Uterus (tissue), 3 donors: ENCODE measurements at regions not wholly inside any gene's neighbourhood (a gene's known extent, or its start where the extent isn't known, plus 50 kb on each side); places are given as distances from the start of the nearest gene placed in this dataset.

Experiments
- DNase-seq, 2 donors: peaks; one replicate each; pipeline ENCODE4 v3.0.0-alpha.2; 2019 to 2020
- H3K27ac ChIP-seq, 2 donors: fragments of 200-600 bp; sonication (generic); 1 replicate in 1 of 2; 2 replicates in 1 of 2; pipeline ENCODE4 v1.5.1; 2016 to 2018
- H3K27me3 ChIP-seq, 2 donors: fragments of 200-600 bp; sonication (generic); one replicate each; pipeline ENCODE4 v1.5.1; 2018 to 2019; ENCODE audit warnings: control low read depth in 1 of 2
- H3K36me3 ChIP-seq, 2 donors: fragments of 200-600 bp; sonication (generic); one replicate each; pipeline ENCODE4 v1.5.1; 2019; ENCODE audit warnings: control low read depth in 1 of 2
- H3K4me1 ChIP-seq, 2 donors: fragments of 200-600 bp; sonication (generic); one replicate each; pipeline ENCODE4 v1.5.1; 2018 to 2019; ENCODE audit warnings: control low read depth in 1 of 2
- H3K4me3 ChIP-seq, 2 donors: fragments of 200-600 bp; sonication (generic); 1 replicate in 1 of 2; 2 replicates in 1 of 2; pipeline ENCODE4 v1.5.1; 2018 to 2019; ENCODE audit warnings: mild to moderate bottlenecking in 1 of 2
- H3K9me3 ChIP-seq, 2 donors: fragments of 200-600 bp; sonication (generic); one replicate each; pipeline ENCODE4 v1.5.1; 2019; ENCODE audit warnings: control low read depth in 1 of 2
- CTCF ChIP-seq, 4 experiments: fragments of 200-600 bp in 2 of 4; fragments of 450-650 bp in 2 of 4; sonication (generic) in 2 of 4; IDR thresholded peaks; one replicate each; pipeline ENCODE4 v1.5.1; 2016 to 2019; ENCODE audit warnings: antibody characterized with exemption in 4 of 4, mild to moderate bottlenecking in 2 of 4, moderate library complexity in 1 of 4
- POLR2A ChIP-seq, 2 donors: fragments of 450-650 bp; IDR thresholded peaks; one replicate each; pipeline ENCODE4 v1.6.1; 2016; ENCODE audit warnings: antibody characterized with exemption in 2 of 2, mild to moderate bottlenecking in 1 of 2, moderate library complexity in 1 of 2
- intact Hi-C: fragments of 100-400 bp; cut with DNase I; formaldehyde crosslinking; loops from one replicate; pipeline ENCODE4 v1.15.1; 2023; ENCODE audit warnings: low total_unique reads
- donor health status: DM: yes; HTN: yes; CAD: no.

GRCh38 chr7:155913291-155913690, 101.0 kb upstream of the SHH start:
- intact Hi-C loops = no loop called here
- Histone ChIP-seq H3K4me3 (no peak overlapping the region), H3K9me3 (no peaks in the 10 kb centered on the region), H3K4me1 (no peaks in the 10 kb centered on the region), H3K36me3 (no peaks in the 10 kb centered on the region), H3K27ac (no peak overlapping the region), H3K27me3 (no peaks in the 10 kb centered on the region)
- DNase-seq = no peak
- no peak for TF ChIP-seq CTCF (IDR thresholded peaks at IDR 0.05)
- no peak for TF ChIP-seq POLR2A (IDR thresholded peaks at IDR 0.05)

GRCh38 chr7:155911471-155912105, 99.3 kb upstream of the SHH start:
- Histone ChIP-seq H3K9me3 (no peaks in the 10 kb centered on the region), H3K27me3 (no peaks in the 10 kb centered on the region), H3K27ac (no peak overlapping the region), H3K4me1 (no peaks in the 10 kb centered on the region), H3K4me3 (no peak overlapping the region), H3K36me3 (no peaks in the 10 kb centered on the region)
- TF ChIP-seq POLR2A (IDR thresholded peaks at IDR 0.05) = no peak
- TF ChIP-seq CTCF (IDR thresholded peaks at IDR 0.05) = no peak
- DNase-seq = no peak
- intact Hi-C loops = no loop called here

GRCh38 chr7:155908385-155908784, 96.1 kb upstream of the SHH start:
- no peak overlapping the region for H3K4me3 ChIP-seq
- intact Hi-C loops = no loop called here
- no peaks in the 10 kb centered on the region for H3K27me3 ChIP-seq
- no peaks in the 10 kb centered on the region for H3K9me3 ChIP-seq
- DNase-seq = no peak
- H3K4me1 ChIP-seq = no peaks in the 10 kb centered on the region
- H3K27ac ChIP-seq = no peak overlapping the region
- TF ChIP-seq CTCF (IDR thresholded peaks at IDR 0.05) (no peak), POLR2A (IDR thresholded peaks at IDR 0.05) (no peak)
- no peaks in the 10 kb centered on the region for H3K36me3 ChIP-seq

GRCh38 chr7:155907450-155908200, 95.4 kb upstream of the SHH start:
- no peak for DNase-seq
- Histone ChIP-seq H3K36me3 (no peaks in the 10 kb centered on the region), H3K4me3 (no peak overlapping the region), H3K9me3 (no peaks in the 10 kb centered on the region), H3K27ac (no peak overlapping the region), H3K27me3 (no peaks in the 10 kb centered on the region), H3K4me1 (no peaks in the 10 kb centered on the region)
- TF ChIP-seq POLR2A (IDR thresholded peaks at IDR 0.05) = no peak
- no peak for TF ChIP-seq CTCF (IDR thresholded peaks at IDR 0.05)
- intact Hi-C loops = no loop called here

GRCh38 chr7:155901176-155901575, 88.9 kb upstream of the SHH start:
- H3K9me3 ChIP-seq = no peaks in the 10 kb centered on the region
- no peak overlapping the region for H3K4me3 ChIP-seq
- no peak overlapping the region for H3K27ac ChIP-seq
- intact Hi-C loops = no loop called here
- H3K36me3 ChIP-seq = no peaks in the 10 kb centered on the region
- H3K27me3 ChIP-seq = no peaks in the 10 kb centered on the region
- no peaks in the 10 kb centered on the region for H3K4me1 ChIP-seq
- DNase-seq = no peak
- TF ChIP-seq POLR2A (IDR thresholded peaks at IDR 0.05) (no peak), CTCF (IDR thresholded peaks at IDR 0.05) (no peak)
